ENCODE measurements at regions not wholly inside any gene's neighbourhood (a gene's known extent, or its start where the extent isn't known, plus 50 kb on each side); places are given as distances from the start of the nearest gene placed in this dataset.

DNA sequence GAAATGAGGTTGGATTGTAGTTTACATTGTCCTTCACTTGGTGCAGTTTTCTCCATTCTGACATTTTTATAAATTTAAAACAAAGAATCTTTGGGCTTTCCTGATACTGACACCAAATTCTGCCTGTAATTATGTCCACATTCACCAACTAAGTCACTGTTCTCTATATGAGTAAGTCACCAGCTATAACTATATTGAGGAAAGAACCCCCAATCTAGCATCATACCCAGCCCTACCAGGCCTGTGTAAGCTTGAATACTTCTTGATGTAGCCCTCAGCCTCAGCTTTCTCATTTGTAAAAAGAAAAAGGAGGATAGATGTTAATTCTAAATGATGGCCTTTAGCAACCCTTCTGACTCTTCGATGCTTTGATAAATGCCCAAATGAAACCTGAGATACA, 112.7 kb upstream of the FST start:
- no peak for TF ChIP-seq POLR2A (IDR thresholded peaks at IDR 0.05)
- TF ChIP-seq, protein P1, sequence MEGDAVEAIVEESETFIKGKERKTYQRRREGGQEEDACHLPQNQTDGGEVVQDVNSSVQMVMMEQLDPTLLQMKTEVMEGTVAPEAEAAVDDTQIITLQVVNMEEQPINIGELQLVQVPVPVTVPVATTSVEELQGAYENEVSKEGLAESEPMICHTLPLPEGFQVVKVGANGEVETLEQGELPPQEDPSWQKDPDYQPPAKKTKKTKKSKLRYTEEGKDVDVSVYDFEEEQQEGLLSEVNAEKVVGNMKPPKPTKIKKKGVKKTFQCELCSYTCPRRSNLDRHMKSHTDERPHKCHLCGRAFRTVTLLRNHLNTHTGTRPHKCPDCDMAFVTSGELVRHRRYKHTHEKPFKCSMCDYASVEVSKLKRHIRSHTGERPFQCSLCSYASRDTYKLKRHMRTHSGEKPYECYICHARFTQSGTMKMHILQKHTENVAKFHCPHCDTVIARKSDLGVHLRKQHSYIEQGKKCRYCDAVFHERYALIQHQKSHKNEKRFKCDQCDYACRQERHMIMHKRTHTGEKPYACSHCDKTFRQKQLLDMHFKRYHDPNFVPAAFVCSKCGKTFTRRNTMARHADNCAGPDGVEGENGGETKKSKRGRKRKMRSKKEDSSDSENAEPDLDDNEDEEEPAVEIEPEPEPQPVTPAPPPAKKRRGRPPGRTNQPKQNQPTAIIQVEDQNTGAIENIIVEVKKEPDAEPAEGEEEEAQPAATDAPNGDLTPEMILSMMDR (IDR thresholded peaks at IDR 0.05 in 4 of 5, conservative IDR thresholded peaks at IDR 0.05 in 1 of 5): no peak

All from gastrocnemius medialis (tissue), 4 donors.